GM10266 (cell line): ENCODE measurements at regions not wholly inside any gene's neighbourhood (a gene's known extent, or its start where the extent isn't known, plus 50 kb on each side); places are given as distances from the start of the nearest gene placed in this dataset.

Experiments used
- DNase-seq: peaks from one replicate; pipeline ENCODE4 v3.0.0; 2012; ENCODE audit errors: extremely low spot score
- CTCF ChIP-seq: IDR thresholded peaks from 2 replicates; pipeline ENCODE4 v1.5.1; 2012; ENCODE audit warnings: mild to moderate bottlenecking, low read depth; ENCODE audit not compliant: control insufficient read depth, insufficient read depth; ENCODE audit errors: missing control alignments

- TF ChIP-seq CTCF: no peak
- no peak for DNase-seq
Measured at GRCh38 chr13:40379196-40379595, 287.2 kb downstream of the FOXO1 start.

- no peak for TF ChIP-seq CTCF
- DNase-seq: no peak
Measured at GRCh38 chr13:40379794-40380578, 286.5 kb downstream of the FOXO1 start.

GRCh38 chr13:40381935-40382764, 284.3 kb downstream of the FOXO1 start:
- no peak for DNase-seq
- TF ChIP-seq CTCF: no peak

- no peak for DNase-seq
Measured at GRCh38 chr13:40383132-40383531, 283.3 kb downstream of the FOXO1 start.

GRCh38 chr13:40383885-40384284, 282.6 kb downstream of the FOXO1 start:
- TF ChIP-seq CTCF: no peak
- no peak for DNase-seq

More at GRCh38 chr13:40383132-40383531, 283.3 kb downstream of the FOXO1 start:
- TF ChIP-seq CTCF: no peak

GRCh38 chr13:40384976-40385857, 281.2 kb downstream of the FOXO1 start:
- TF ChIP-seq CTCF: no peak
- no peak for DNase-seq
